DLD1 (cell line): ENCODE measurements at regions not wholly inside any gene's neighbourhood (a gene's known extent, or its start where the extent isn't known, plus 50 kb on each side); places are given as distances from the start of the nearest gene placed in this dataset.

Experiments used
- in situ Hi-C: cut with HindIII; loops from 2 replicates; pipeline ENCODE4 v1.10.0; 2017; ENCODE audit warnings: low sequenced_read_pairs

- in situ Hi-C loops: no loop called here
Observed at GRCh38 chr2:71786291-71787107, 333.1 kb downstream of the DYSF start.

- in situ Hi-C loops: no loop called here
Observed at GRCh38 chr2:71785516-71785981, 332.2 kb downstream of the DYSF start.

- in situ Hi-C loops: no loop called here
Observed at GRCh38 chr2:71784734-71785511, 331.6 kb downstream of the DYSF start.

- in situ Hi-C loops: no loop called here
Observed at GRCh38 chr2:71783815-71784214, 330.5 kb downstream of the DYSF start.

- in situ Hi-C loops: no loop called here
Observed at GRCh38 chr2:71783215-71783614, 329.9 kb downstream of the DYSF start.

GRCh38 chr2:71782323-71782722, 329.0 kb downstream of the DYSF start:
- in situ Hi-C loops: no loop called here

- in situ Hi-C loops: no loop called here
Observed at GRCh38 chr2:71781695-71782228, 328.4 kb downstream of the DYSF start.

- in situ Hi-C loops: no loop called here
Observed at GRCh38 chr2:71780162-71780561, 326.8 kb downstream of the DYSF start.

- in situ Hi-C loops: no loop called here
Observed at GRCh38 chr2:71779774-71780105, 326.4 kb downstream of the DYSF start.

- in situ Hi-C loops: no loop called here
Observed at GRCh38 chr2:71778936-71779773, 325.8 kb downstream of the DYSF start.

- in situ Hi-C loops: no loop called here
Observed at GRCh38 chr2:71778514-71778913, 325.2 kb downstream of the DYSF start.

- in situ Hi-C loops: no loop called here
Observed at GRCh38 chr2:71777946-71778345, 324.6 kb downstream of the DYSF start.

GRCh38 chr2:71776227-71776626, 322.9 kb downstream of the DYSF start:
- in situ Hi-C loops: no loop called here

GRCh38 chr2:71773218-71773617, 319.9 kb downstream of the DYSF start:
- in situ Hi-C loops: no loop called here

GRCh38 chr2:71772510-71773172, 319.3 kb downstream of the DYSF start:
- in situ Hi-C loops: no loop called here

GRCh38 chr2:71767663-71768062, 314.3 kb downstream of the DYSF start:
- in situ Hi-C loops: no loop called here

- in situ Hi-C loops: no loop called here
Observed at GRCh38 chr2:71759060-71759459, 305.7 kb downstream of the DYSF start.

GRCh38 chr2:71757351-71757750, 304.0 kb downstream of the DYSF start:
- in situ Hi-C loops: no loop called here

GRCh38 chr2:71756280-71756906, 303.0 kb downstream of the DYSF start:
- in situ Hi-C loops: no loop called here

- in situ Hi-C loops: no loop called here
Observed at GRCh38 chr2:71751590-71751989, 298.2 kb downstream of the DYSF start.
